Astrocyte (in vitro differentiated cells and primary cell): ENCODE measurements at regions not wholly inside any gene's neighbourhood (a gene's known extent, or its start where the extent isn't known, plus 50 kb on each side); places are given as distances from the start of the nearest gene placed in this dataset.

Experiments used
- DNase-seq: peaks from one replicate; pipeline ENCODE4 v3.0.0-alpha.2; 2010; ENCODE audit warnings: low read depth
- FAIRE-seq: peaks from 2 replicates; lab custom pipeline; 2011; peaks lifted over from hg19 to GRCh38; lab: Jason Lieb, UNC
- H2AFZ ChIP-seq: 2 replicates; pipeline ENCODE4 v1.6.0; 2012; ENCODE audit warnings: low read depth, low read length, inconsistent platforms
- H3K27ac ChIP-seq: 2 replicates; pipeline ENCODE4 v1.5.1; 2011; ENCODE audit warnings: low read depth, low read length, inconsistent platforms
- H3K27me3 ChIP-seq: 2 replicates; pipeline ENCODE4 v1.6.0; 2011; ENCODE audit warnings: low read length, inconsistent platforms; ENCODE audit not compliant: insufficient read depth
- H3K36me3 ChIP-seq: 2 replicates; pipeline ENCODE4 v1.5.1; 2011; ENCODE audit warnings: low read length, inconsistent platforms; ENCODE audit not compliant: insufficient read depth
- H3K4me1 ChIP-seq: 2 replicates; pipeline ENCODE4 v1.5.1; 2011; ENCODE audit warnings: low read length, inconsistent platforms; ENCODE audit not compliant: insufficient read depth
- H3K4me2 ChIP-seq: 2 replicates; pipeline ENCODE4 v1.6.0; 2012; ENCODE audit warnings: low read length, inconsistent platforms
- H3K4me3 ChIP-seq: 2 replicates; pipeline ENCODE4 v1.5.1; 2011; ENCODE audit warnings: low read depth, mild to moderate bottlenecking, low read length, inconsistent platforms; ENCODE audit not compliant: insufficient read depth
- H3K79me2 ChIP-seq: 2 replicates; pipeline ENCODE4 v1.6.0; 2012; ENCODE audit warnings: mild to moderate bottlenecking, low read length, inconsistent platforms; ENCODE audit not compliant: insufficient read depth
- H3K9ac ChIP-seq: 2 replicates; pipeline ENCODE4 v1.6.0; 2012; ENCODE audit warnings: mild to moderate bottlenecking, low read length, inconsistent platforms
- H3K9me3 ChIP-seq: 2 replicates; pipeline ENCODE4 v1.5.1; 2012; ENCODE audit warnings: low read depth, mild to moderate bottlenecking, low read length, inconsistent platforms; ENCODE audit not compliant: insufficient read depth
- H4K20me1 ChIP-seq: 2 replicates; pipeline ENCODE4 v1.6.0; 2012; ENCODE audit warnings: low read length, inconsistent platforms; ENCODE audit not compliant: insufficient read depth
- H3K27ac Mint-ChIP-seq: one replicate; pipeline ENCODE4 v1.8.0; 2021; ENCODE audit warnings: mild to moderate bottlenecking, mixed read lengths; ENCODE audit not compliant: unreplicated experiment
- H3K27me3 Mint-ChIP-seq: one replicate; pipeline ENCODE4 v1.8.0; 2021; ENCODE audit warnings: low read depth, mixed read lengths; ENCODE audit not compliant: unreplicated experiment
- H3K36me3 Mint-ChIP-seq: one replicate; pipeline ENCODE4 v1.8.0; 2021; ENCODE audit warnings: low read depth, mixed read lengths; ENCODE audit not compliant: unreplicated experiment
- H3K4me1 Mint-ChIP-seq: one replicate; pipeline ENCODE4 v1.8.0; 2021; ENCODE audit warnings: low read depth, mixed read lengths; ENCODE audit not compliant: unreplicated experiment
- H3K4me3 Mint-ChIP-seq: one replicate; pipeline ENCODE4 v1.8.0; 2021; ENCODE audit warnings: mild to moderate bottlenecking, moderate library complexity, mixed read lengths; ENCODE audit not compliant: unreplicated experiment
- H3K9me3 Mint-ChIP-seq: one replicate; pipeline ENCODE4 v1.8.0; 2021; ENCODE audit warnings: mild to moderate bottlenecking, mixed read lengths; ENCODE audit not compliant: unreplicated experiment
- EZH2 ChIP-seq: IDR thresholded peaks from 2 replicates; pipeline ENCODE4 v1.6.1; 2012; ENCODE audit warnings: mild to moderate bottlenecking, low read length, inconsistent platforms; ENCODE audit not compliant: insufficient read depth
- TF ChIP-seq, protein P1 (sequence below): IDR thresholded peaks from 2 replicates; pipeline ENCODE4 v1.5.1; 2011; ENCODE audit warnings: low read depth, mild to moderate bottlenecking, inconsistent platforms, low read length, moderate library complexity; ENCODE audit not compliant: insufficient read depth

DNA sequence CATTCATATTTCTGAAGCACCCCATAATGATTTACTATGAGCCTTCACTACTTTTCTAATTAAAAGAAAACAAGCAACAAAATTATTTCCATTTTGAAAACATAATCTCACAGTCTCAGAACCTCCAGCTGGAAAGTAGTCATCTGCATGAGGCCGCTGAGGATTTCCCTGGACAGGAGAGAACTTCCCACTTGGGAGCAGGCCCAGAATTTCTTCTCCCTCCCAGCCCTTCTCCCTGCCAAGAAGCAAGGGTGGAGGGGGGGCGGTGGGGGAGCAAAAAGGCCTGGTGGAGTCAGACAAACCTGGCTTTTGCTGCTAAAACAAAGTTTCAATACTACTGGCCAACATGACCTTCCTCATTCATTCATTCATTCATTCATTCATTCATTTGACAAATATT lies 167.3 kb downstream of the PJA1 start:
- H3K4me2 ChIP-seq, result no peak overlapping the region
- H3K4me3 ChIP-seq, result no peak overlapping the region
- peak; percentile 73 for DNase-seq
- Mint-ChIP-seq H3K27ac (no peak overlapping the region), H3K4me1 (no peaks in the 10 kb centered on the region), H3K27me3 (peaks cover 12% of the 10 kb centered on the region), H3K9me3 (peaks cover 7% of the 10 kb centered on the region), H3K4me3 (no peak overlapping the region), H3K36me3 (no peaks in the 10 kb centered on the region)
- peaks cover 20% of the 10 kb centered on the region for H3K4me1 ChIP-seq
- no peaks in the 10 kb centered on the region for H3K9me3 ChIP-seq
- TF ChIP-seq, protein P1, sequence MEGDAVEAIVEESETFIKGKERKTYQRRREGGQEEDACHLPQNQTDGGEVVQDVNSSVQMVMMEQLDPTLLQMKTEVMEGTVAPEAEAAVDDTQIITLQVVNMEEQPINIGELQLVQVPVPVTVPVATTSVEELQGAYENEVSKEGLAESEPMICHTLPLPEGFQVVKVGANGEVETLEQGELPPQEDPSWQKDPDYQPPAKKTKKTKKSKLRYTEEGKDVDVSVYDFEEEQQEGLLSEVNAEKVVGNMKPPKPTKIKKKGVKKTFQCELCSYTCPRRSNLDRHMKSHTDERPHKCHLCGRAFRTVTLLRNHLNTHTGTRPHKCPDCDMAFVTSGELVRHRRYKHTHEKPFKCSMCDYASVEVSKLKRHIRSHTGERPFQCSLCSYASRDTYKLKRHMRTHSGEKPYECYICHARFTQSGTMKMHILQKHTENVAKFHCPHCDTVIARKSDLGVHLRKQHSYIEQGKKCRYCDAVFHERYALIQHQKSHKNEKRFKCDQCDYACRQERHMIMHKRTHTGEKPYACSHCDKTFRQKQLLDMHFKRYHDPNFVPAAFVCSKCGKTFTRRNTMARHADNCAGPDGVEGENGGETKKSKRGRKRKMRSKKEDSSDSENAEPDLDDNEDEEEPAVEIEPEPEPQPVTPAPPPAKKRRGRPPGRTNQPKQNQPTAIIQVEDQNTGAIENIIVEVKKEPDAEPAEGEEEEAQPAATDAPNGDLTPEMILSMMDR, result no peak
- TF ChIP-seq EZH2, result no peak
- peak; percentile 43 for FAIRE-seq
- H4K20me1 ChIP-seq, result no peaks in the 10 kb centered on the region
- no peak overlapping the region for H3K9ac ChIP-seq
- no peaks in the 10 kb centered on the region for H3K27me3 ChIP-seq
- H3K79me2 ChIP-seq, result no peaks in the 10 kb centered on the region
- peak overlapping the region; percentile 38 for H3K27ac ChIP-seq
- H3K36me3 ChIP-seq, result no peaks in the 10 kb centered on the region
- H2AFZ ChIP-seq, result no peak overlapping the region

DNA sequence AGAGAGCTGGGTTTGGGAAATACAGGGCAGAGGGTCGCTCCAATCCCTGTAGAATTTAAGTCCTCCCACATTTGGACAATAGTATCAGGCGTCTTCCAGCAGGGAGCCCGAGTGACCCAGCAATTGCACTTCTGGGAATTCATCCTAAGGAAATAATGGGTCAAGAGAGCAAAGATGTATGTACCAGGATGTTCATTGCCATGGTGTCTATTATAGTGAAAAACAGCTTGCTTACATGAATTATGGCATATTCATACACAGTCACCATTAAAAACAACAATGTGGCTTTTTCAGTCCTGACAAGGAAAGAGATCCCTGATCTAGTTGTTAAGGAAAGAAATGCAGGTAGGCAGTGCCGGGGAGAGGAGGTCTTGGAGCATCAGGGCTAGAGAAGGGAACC lies 167.7 kb downstream of the PJA1 start:
- Histone ChIP-seq H3K4me3 (no peak overlapping the region), H3K79me2 (no peaks in the 10 kb centered on the region), H3K9ac (no peak overlapping the region), H3K9me3 (no peaks in the 10 kb centered on the region), H3K27me3 (no peaks in the 10 kb centered on the region), H2AFZ (no peak overlapping the region), H3K4me1 (peaks cover 20% of the 10 kb centered on the region), H4K20me1 (no peaks in the 10 kb centered on the region), H3K36me3 (no peaks in the 10 kb centered on the region), H3K27ac (peak overlapping the region; percentile 38), H3K4me2 (no peak overlapping the region)
- H3K27me3 Mint-ChIP-seq, result peaks cover 13% of the 10 kb centered on the region
- no peaks in the 10 kb centered on the region for H3K4me1 Mint-ChIP-seq
- FAIRE-seq, result peak; percentile 49
- DNase-seq, result no peak
- TF ChIP-seq, protein P1, result no peak
- no peak overlapping the region for H3K4me3 Mint-ChIP-seq
- no peak overlapping the region for H3K27ac Mint-ChIP-seq
- H3K36me3 Mint-ChIP-seq, result no peaks in the 10 kb centered on the region
- H3K9me3 Mint-ChIP-seq, result peaks cover 7% of the 10 kb centered on the region

DNA sequence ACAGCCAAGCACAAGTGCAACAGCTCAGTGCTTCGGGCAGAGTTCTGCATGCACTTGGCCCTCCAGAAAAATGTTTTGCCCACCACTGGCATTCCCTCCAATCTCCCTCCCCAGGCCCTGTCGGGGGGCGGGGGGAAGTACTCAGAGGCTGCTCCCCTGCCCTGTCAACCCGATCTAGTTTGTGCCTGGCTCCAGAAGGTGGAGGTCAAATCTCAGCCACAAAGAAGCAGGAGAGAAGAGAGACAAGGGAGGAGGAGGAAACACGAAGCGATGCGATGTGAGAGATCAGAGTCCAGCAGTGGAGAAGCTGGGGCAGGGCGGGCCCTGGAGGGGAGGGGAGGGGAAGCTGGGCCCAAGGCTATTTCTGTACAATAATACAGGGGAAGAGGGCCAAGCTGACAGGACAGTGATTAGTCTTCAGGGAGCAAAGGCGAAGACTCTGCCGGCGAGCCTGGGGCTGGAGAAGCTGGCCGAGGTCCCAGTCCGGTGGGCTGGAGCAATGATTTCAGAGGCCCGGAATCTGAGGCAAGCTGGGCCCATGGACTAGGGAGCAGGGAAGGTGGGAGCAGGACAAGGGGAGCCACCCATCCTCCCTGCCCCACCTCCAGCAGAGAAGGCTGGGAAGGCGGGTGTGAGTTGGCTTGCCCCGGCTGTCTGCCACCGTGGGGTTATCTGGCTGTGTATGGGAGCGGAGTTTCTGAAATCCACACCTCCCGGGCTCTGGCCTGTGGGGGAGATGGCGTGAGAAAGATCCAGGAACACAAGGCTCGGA lies 167.1 kb downstream of the EFNB1 start:
- Mint-ChIP-seq H3K4me3 (no peak overlapping the region), H3K9me3 (peaks cover 7% of the 10 kb centered on the region), H3K36me3 (no peaks in the 10 kb centered on the region), H3K27ac (no peak overlapping the region), H3K4me1 (no peaks in the 10 kb centered on the region), H3K27me3 (peaks cover 17% of the 10 kb centered on the region)
- Histone ChIP-seq H3K79me2 (no peaks in the 10 kb centered on the region), H4K20me1 (no peaks in the 10 kb centered on the region), H3K9ac (peak overlapping the region; percentile 59), H3K36me3 (no peaks in the 10 kb centered on the region), H3K4me1 (peaks cover 20% of the 10 kb centered on the region), H3K27ac (peak overlapping the region; percentile 42), H3K4me3 (no peak overlapping the region), H2AFZ (peak overlapping the region; percentile 47), H3K27me3 (no peaks in the 10 kb centered on the region), H3K9me3 (no peaks in the 10 kb centered on the region), H3K4me2 (peak overlapping the region; percentile 64)
- no peak for FAIRE-seq
- peak; percentile 86 for DNase-seq
- TF ChIP-seq EZH2, result no peak
- TF ChIP-seq, protein P1, result no peak
